Omental fat pad (tissue), 3 donors: ENCODE measurements at regions not wholly inside any gene's neighbourhood (a gene's known extent, or its start where the extent isn't known, plus 50 kb on each side); places are given as distances from the start of the nearest gene placed in this dataset.

Experiments used
- ATAC-seq: fragments of 150-250 bp; one replicate; pipeline ENCODE4 v1.9.1; 2016; ENCODE audit warnings: mild to moderate bottlenecking, moderate library complexity; ENCODE audit not compliant: low FRiP score
- DNase-seq: peaks from one replicate; pipeline ENCODE4 v3.0.0-alpha.2; 2019; ENCODE audit warnings: low spot score
- CTCF ChIP-seq, 3 donors: fragments of 450-650 bp; IDR thresholded peaks; one replicate each; pipeline ENCODE4 v1.5.1; 2016 to 2017; ENCODE audit warnings: antibody characterized with exemption in 3 of 3, mild to moderate bottlenecking in 3 of 3, moderate library complexity in 2 of 3

- no peak for DNase-seq
- no peak for TF ChIP-seq CTCF (IDR thresholded peaks at IDR 0.05)
- no peak for ATAC-seq
Observed at GRCh38 chr13:74945637-74946036, 536.3 kb downstream of the TBC1D4 start.

- TF ChIP-seq CTCF (IDR thresholded peaks at IDR 0.05), result no peak
- ATAC-seq (no peak), DNase-seq (no peak)
Observed at GRCh38 chr13:74931698-74932433, 550.1 kb downstream of the TBC1D4 start.

GRCh38 chr13:74930402-74931165 lies 551.4 kb downstream of the TBC1D4 start:
- TF ChIP-seq CTCF (IDR thresholded peaks at IDR 0.05), result no peak
- no peak for ATAC-seq

GRCh38 chr13:74929436-74929835 lies 552.5 kb downstream of the TBC1D4 start:
- ATAC-seq, result no peak
- no peak for DNase-seq
- TF ChIP-seq CTCF (IDR thresholded peaks at IDR 0.05), result no peak

More at GRCh38 chr13:74930402-74931165, 551.4 kb downstream of the TBC1D4 start:
- DNase-seq, result no peak

- TF ChIP-seq CTCF (IDR thresholded peaks at IDR 0.05), result no peak
- DNase-seq, result no peak
- ATAC-seq, result no peak
Observed at GRCh38 chr13:74927823-74928222, 554.1 kb downstream of the TBC1D4 start.

GRCh38 chr13:74922963-74923362 lies 559.0 kb downstream of the TBC1D4 start:
- TF ChIP-seq CTCF (IDR thresholded peaks at IDR 0.05), result no peak
- DNase-seq (no peak), ATAC-seq (no peak)

GRCh38 chr13:74921326-74921725 lies 560.6 kb downstream of the TBC1D4 start:
- no peak for ATAC-seq
- no peak for TF ChIP-seq CTCF (IDR thresholded peaks at IDR 0.05)

More at GRCh38 chr13:74921326-74921725, 560.6 kb downstream of the TBC1D4 start:
- no peak for DNase-seq
